Medulla oblongata (tissue), 1 donor: ENCODE measurements at regions not wholly inside any gene's neighbourhood (a gene's known extent, or its start where the extent isn't known, plus 50 kb on each side); places are given as distances from the start of the nearest gene placed in this dataset.

Experiments used
- DNase-seq: peaks from one replicate; pipeline ENCODE4 v3.0.0-alpha.2; 2015; ENCODE audit errors: extremely low spot score

- no peak for DNase-seq
Observed at GRCh38 chr14:86902176-86902950, 1090.6 kb downstream of the GALC start.

DNA sequence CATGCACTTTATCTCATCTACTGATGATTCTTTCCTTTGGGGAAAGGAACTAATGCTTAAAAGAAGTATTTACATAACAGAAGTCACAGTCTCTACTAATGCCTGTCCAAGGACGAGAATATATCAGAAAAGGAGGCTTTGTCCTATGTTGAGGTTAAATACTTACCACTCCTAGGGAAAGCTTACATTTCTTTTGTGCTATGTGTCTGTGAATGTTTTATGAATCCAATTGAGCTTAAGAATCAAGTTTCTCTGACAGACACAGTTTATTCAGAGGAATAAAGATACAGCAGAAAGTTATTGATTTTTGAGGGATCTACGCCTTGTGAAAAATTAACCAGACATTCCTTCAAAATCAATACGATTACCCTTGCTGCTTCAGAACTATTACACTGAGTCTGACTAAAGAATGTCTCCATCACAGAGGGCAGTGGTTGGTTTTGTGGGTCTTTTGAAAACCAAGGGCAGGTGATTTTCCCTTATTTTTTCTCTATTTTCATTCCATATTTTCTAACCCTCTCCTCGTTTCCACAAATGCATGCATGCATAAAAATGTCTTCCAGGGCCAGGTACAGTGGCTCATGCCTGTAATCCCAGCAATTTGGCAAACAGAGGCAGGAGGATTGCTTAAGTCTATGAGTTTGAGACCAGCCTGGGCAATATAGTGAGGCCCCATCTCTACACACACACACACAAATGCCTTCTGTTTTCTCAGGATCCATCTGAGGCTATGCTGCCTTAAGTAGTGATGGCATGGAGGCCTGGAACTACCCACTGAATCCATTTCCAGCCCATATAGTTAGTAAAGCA is 1095.1 kb downstream of the GALC start:
- DNase-seq: no peak

DNA sequence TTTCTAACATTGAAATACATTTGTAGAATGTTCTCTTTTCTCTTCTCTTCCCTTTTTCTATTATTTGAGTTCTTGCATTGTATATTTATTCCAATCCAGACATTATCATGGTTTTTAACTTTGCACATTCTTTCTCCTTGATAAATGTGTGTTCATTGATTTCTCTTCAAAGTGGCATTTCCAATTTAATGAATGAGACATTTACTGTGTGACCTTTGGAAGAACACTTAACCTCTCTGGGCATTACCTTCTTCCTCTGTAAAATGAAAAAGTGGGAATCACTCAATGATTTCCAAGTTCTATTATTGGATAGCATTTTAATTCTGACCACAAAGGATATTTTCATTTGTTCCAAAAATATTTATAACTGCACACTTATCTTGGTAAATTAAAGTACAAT is 1095.8 kb downstream of the GALC start:
- no peak for DNase-seq

DNA sequence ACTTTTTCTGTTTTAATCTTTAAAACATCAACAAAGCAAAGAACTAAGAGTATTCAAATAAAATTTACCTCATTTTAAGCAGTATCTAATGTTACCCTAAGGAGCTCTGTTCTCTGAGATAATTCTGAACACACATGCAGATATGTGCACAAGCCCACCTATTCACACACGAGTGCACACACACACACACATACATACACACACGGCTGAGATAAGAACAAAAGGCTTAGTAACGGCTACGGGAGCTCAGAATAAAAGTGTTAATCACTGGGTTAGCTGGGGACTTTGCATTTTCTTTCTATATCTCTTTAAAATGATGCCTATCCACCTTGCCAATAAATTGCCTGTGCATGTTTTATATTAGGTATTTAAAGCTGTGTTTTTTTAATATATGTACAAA is 1096.3 kb downstream of the GALC start:
- DNase-seq: no peak

DNA sequence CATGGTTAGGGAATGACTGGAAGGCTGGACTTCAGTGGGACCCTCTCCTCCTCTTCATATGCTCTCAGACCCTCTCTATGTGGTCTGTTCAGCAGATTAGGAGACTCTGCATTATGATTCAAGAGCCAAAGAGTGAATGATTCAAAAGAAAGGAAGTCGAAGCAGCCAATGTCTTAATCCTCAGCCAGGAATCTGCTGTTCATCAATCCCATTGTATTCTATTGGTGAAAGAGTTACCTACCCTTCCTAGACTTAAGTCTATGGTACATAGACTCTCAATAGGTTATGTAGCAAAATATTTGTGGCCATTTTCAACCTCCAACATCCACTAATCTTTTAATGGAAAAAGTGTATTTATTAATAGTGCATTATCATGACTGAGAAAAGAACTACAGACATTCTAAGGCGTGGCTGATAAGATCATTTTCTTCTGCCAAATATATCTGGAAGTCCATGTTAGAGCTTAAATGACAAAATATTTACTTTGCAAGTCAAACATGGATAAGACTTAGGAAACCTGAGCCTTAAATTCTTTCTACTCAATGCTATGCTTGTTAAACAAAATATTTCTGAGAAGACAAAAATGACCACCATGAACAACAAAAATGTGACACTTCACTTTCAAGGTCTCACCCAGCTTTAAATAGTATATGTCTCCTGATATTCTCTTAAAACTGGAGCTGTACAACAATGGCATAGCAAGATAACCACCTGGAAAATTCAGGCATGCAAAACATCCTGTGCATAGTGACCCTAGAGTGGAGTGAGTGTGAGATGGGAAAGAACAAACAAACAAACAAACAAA is 1100.6 kb downstream of the GALC start:
- no peak for DNase-seq

GRCh38 chr14:86885280-86885679 is 1107.7 kb downstream of the GALC start:
- DNase-seq: no peak

DNA sequence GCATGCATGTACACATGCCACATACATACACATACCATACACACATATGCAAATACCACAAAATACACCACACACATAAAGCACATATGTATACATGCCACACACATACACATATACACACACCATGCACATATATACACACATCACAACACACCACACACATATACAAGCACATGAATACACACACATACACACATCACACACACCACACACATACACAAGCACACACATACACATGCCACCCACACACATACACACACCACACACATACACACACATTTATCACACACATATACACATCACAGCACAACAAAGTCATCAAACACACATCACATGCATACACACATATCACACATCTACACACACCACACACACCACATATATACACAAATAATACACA is 1108.5 kb downstream of the GALC start:
- DNase-seq: no peak

DNA sequence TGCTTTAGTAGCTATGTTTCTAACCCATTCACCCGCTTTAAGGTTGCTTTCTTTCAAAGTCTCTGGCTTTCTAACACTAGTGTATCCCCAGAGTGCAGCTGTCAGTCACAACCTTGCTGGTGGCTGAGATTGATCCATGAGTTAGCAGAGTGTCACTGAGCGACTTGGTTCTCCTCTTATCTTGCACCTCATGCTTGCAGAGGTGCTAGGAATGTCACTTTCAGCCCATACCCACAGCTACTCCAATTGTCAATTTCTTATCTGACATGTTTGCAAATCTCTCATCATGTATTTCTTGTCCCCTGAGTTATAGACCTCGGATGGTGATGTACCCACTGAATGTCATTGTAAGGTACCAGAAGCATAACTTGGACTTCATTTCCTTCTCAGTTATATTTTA is 1110.2 kb downstream of the GALC start:
- DNase-seq: no peak

DNA sequence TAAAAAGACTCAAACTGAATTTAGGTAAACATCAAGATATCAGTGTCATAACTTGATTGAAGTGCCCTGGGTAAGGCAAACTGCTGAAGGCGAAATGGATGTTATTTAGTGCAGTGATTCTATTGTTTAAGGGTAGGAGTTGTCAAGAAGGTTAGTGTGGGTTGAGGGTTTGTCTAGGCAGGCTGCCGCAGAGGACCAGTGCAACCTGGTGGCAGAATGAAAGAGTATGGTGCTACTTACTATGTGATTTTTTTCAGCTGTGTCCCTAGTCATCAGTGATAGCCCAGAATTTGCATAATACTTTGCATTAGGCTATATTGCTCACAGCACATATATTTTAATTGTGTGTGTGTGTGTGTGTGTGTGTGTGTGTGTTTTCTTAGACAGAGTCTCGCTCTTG is 1127.0 kb downstream of the GALC start:
- no peak for DNase-seq

- no peak for DNase-seq
Observed at GRCh38 chr14:86858591-86858990, 1134.4 kb downstream of the GALC start.

GRCh38 chr14:86858031-86858430 is 1135.0 kb downstream of the GALC start:
- DNase-seq: no peak

DNA sequence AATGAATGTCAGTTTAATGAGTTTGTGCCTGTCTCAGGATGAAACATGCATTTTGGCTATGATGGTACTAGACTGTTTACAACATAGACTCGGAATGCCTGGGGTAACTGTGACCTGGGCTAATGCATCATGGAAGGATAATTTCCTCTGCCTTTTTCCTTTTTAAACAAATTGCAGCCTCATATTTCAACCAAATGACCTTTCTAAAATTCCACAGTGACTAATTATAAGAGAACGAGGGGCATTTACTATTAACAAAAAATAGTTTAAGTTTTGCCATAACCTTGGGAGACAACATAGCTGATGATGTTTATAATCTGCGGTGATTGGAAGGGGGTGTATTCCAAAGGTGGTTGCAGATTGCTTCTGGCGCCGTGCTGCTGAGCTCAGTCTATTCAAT is 1140.5 kb downstream of the GALC start:
- no peak for DNase-seq

DNA sequence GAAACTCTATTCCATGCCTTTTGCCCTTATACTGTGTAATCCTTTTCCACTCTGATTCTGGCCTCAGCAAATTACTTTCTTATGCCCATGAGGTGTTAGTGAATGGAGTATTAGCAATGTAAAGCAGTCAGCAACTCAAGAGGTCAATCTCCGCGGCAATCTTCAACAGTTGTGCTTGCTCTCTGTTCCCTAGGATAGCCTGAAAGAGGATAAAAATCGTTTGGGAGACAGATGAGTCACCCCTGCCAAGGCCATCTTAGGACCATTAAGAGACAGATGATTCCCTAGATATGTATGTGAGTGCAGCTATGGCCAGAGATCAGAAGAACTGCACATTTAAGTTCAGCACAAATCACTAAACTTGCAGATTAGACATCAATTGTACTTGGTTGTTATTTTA is 1145.8 kb downstream of the GALC start:
- DNase-seq: no peak

DNA sequence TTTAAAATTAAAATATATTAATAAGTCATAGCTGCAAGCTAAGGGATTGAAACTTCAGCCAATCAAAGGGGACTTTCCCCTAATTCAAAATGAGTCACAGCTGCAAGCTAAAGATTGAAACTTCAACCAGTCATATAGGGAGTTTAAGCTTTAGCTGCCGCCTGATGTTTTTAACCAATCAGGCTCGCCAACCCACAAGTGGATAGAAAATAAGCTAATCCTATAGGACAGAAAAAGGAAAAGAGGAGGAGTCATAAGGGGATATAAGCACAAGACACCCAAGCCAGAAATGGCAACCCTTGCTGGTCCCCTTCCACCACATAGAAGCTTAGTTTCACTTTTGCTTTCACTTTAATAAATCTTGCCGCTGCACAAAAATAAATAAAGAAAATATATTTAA is 1154.6 kb downstream of the GALC start:
- no peak for DNase-seq

DNA sequence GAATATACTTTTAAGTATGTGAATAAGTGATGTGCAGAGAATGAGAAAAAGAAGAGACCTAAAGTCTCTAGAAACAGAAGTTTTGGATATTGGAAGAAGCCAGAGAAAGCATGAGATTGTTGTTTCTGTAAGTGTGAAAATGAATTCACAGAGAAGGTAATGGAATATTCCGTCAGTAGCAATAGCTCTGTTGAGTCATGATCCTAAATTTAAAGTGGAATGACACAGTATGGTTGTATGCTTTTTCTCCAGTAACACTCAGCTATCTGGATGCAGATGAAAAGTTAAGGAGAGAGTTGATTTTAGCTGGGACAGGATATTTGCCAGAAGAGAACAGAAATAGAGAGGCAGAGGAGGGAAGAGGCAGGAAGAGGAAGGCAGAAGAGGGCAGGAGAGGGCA is 1166.3 kb downstream of the GALC start:
- no peak for DNase-seq

DNA sequence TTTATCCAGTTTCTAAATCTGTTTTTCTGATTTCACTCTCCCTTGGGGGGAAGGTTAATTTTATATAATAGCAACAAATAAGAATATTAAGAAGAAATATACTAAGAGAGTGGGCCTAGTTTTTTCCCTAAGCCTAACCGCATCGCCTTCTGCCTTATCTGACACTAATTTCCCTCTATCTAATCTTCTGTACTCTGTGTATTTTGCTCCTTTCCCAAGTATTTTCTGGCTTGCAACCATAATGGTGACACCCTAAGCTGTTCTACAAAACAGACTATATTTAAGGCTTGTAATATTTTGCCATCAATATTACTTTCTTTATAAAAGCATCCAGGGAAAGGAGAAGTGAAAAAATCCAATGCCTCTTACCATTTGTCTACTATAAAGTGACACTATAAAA is 1168.8 kb downstream of the GALC start:
- no peak for DNase-seq

GRCh38 chr14:86823581-86823980 is 1169.4 kb downstream of the GALC start:
- no peak for DNase-seq

DNA sequence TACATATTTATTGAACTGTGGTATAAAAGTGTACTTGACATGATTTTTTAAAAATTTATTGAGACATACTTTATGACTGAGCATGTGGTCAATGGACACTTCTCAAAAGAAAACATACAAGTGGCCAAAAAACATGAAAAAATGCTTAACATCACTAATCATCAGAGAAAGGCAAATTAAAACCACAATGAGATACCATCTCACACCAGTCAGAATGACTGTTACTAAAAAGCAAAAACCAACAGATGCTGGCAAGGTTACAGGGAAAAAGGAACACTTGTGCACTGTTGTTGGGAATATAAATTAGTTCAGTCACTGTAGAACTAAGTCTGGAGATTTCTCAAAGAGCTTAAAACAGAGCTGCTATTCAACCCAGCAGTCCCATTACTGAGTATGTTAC is 1177.6 kb downstream of the GALC start:
- DNase-seq: no peak

GRCh38 chr14:86802726-86803125 is 1190.3 kb downstream of the GALC start:
- no peak for DNase-seq

DNA sequence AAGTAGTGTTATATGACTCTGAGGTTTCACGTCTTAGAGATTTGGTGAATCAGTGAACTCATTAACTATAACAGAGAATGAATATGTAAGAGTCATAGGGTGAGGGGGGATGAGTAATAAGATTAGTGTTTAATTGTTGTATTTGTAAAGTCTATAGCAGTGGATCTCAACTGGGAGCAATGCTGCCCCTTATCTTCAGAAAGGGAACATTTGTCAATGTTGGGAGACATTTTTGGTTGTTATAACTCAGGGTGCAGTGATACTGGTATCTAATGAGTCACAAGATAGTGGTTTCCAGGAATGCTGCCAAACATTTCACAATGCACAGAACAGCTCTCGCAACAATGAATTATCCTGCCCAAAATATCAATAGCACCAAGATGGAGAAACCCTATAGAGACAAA is 1193.7 kb downstream of the GALC start:
- no peak for DNase-seq

DNA sequence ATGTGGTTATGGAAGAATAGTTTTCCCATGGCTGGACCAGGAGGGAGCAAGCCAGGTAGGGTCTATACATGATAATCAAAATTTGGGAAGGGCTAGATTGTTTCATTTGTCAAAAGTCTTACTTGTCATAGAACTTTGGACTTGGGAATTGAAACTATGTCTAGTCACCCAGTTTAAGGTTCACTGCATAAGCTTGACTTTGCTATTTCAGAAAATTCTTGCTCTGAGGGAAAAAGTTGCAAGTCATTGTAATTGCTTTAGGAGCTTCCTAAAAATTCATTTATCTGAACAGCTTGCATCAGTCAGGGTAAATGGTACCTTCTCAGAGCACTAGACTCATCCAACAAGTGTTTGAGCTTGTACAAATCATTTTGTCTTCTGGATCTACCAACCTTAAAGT is 1194.7 kb downstream of the GALC start:
- no peak for DNase-seq

DNA sequence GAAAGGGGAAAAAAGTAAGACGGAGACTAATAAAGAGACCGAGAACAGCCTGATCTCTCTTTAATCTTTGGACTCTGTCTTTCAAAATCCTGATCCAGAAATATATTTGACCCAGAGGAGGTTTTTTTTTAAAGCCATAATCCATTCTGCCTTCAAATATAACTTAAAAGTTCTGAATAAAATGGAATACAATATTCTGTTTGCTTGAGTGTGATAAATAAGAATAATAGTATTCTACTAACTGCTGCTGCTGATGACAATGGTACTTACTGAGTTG is 1196.0 kb downstream of the GALC start:
- no peak for DNase-seq
